ENCODE measurements at regions not wholly inside any gene's neighbourhood (a gene's known extent, or its start where the extent isn't known, plus 50 kb on each side); places are given as distances from the start of the nearest gene placed in this dataset.
A peak's percentile ranks its signal among the peaks of the same experiment; 100 is the strongest.
"Not testable (repeated sequence)": the region's sequence is repeated elsewhere in the genome, so short reads cannot be mapped to it uniquely, and the experiment has no call there.

DNA sequence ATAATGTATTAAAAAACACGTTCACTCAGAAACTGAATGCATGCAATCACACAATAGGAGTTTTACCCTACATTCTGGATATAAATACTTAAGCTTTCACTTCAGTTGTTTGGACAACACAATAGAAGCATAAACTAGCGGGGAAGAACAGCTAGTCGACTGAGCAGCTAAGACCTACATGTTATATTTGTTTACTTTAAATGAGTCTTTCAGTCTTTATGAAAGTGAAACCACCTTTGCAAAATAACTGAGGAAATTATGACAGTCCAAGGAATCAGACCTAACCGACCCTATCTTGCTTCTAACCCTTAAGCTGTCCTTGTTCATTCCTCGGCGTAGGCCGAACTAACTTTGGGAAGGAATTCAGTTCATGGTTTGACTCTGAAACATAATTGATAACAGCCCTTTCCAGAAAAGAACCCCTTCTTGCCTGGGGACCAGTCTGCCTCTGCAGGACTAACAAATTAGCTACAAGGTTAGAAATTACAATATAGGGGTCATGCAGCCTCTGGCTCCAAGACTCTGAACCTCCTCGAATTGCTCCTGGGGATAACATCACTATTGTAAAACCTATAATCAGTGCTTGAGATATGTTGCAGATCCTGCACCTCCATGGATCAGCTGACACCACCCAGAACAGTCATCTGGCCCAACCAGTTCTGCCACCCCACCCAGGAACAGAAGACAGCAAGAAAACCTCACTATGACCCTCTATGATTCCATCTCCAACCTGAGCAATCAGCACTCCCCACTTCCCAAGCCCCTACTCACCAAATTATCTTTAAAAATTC is 185.1 kb upstream of the KLF6 start:
- no peak for DNase-seq

DNA sequence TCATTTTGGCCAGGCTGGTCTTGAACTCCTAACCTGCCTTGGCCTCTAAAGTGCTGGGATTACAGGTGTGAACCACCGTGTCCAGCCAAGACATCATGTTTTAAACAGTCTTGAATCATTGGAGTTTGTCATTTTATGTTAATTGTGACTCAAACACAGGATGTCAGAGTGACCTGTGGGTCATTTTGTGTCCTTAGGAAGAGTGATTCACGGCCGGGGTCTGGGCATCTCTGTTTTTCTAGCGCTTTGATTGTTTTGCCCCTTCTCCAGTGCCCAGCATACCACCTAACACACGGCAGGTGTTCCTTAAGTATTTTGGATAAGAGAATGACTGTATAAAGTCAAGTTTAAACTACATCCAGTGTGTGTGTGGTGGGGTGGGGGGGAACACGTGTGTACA is 183.7 kb upstream of the KLF6 start:
- DNase-seq = no peak

DNA sequence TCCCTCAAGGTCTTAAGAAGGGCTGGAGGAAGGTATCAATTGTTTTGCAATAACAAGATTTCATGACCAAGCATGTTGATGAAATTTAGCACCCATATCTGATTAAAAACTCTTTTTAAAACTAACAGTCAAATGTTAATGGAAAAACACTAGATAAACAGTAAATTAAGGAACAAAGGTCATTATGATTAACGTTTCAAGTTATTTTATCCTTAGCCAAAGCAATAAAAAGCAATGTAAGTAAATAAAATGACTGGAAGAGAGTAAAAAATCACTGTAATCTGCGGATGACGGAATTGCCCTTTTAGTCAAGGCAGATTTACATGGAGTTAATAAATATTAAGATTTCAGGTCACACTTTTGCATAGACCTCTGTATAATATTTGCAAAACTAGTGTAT is 179.5 kb upstream of the KLF6 start:
- no peak for DNase-seq

DNA sequence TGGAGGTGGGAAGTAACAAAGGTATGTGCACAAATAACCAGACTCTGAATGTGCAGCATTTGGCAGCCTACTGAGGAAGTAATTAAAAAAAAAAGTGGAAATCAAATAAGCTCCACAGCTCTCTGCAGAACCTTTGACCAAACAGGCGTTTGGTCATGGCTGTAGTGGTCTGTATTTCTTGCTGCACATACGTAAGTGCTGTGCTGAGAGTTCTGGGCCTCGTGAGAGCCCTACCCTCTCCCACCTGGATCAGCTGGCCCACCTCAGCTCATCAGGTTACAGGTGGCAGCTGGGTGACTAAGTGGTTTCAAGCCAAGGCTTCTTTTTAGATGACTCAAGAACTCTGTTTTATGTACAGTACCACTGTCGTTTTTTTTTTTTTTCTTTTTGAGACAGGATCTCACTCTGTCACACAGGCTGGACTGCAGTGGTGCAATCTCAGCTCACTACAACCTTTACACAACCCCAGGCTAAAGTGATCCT is 178.2 kb upstream of the KLF6 start:
- DNase-seq = no peak

DNA sequence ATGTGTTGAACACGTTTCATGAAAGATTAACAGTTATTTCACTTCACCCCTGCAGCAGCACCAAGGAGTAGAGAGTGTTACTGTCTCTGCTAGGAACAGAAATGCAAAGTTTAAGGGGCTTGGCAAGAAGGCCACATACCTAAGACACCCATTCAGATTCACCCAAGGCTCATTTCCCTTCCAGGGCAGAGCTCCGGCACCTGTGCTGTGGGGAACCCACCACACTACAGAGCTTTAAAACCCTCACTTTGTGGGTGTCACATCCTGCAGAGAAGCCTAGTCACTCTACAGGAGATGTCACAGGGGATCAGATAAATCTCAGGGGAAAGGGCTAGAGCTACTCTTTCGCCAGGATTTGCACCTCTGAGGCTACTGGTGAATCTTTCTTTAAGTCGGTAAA is 176.1 kb upstream of the KLF6 start:
- DNase-seq = no peak

DNA sequence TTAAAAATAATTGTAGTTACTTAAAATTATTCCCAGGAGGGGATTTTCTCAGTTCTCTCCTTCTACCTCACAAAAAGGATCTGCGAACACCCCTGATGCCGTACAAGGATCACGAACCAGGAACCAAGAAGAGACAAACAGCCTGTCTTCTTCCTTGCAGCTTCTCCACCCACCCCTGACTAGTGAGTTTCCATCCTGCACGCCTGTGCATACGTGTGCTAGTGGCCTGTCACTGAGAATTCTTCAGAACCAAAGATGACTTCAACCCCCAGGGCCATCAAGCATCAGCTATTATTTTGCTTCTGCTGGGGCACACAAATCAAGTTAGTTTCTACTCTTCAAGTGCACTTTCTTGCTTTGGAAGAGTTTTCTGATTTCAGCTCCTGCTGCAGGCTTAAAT is 175.5 kb upstream of the KLF6 start:
- no peak for DNase-seq

DNA sequence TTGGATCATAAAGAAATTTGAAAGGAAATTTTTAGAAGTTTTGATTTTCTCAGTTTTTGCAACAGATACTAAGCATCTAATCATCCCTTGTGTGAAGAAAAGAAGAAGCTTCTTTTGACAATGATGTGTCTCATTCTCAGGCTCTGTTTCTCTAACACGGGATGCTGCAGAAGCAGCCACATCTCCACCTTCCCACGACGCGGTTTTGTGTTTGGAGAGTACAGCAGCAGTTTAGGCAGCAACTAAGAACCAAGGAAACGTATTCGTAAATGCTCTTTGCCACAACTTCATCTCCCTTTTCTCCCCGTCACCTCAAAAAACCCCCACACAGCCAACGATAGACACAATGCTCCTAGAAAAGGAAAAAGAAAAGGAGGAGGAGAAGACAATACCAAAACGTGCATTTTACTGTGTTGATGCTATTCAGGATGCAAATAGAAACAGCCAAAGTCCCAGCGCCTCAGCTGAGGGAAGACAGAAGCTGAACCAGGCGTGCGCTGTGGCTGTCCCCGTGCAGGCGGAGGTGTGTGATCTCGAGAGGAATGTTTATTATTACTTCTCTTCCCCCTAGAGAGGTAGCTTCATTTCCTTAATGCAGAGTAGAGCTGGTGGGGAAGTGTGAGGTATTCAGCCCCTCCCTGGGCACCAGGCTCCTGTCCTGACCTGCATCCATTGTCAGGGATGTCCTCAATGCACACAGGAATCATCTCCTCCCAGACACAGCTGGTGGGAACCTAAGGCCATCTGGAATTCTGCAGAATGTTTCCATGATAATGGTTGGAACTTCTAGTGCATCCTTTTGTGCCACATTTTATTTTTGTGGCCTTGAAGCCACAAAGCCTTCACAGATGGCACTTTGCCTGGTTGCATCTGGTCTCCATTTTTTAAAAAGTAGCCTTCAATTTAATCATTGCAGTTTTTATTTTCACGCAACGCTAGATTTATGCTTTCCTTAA is 174.6 kb upstream of the KLF6 start:
- DNase-seq = no peak

DNA sequence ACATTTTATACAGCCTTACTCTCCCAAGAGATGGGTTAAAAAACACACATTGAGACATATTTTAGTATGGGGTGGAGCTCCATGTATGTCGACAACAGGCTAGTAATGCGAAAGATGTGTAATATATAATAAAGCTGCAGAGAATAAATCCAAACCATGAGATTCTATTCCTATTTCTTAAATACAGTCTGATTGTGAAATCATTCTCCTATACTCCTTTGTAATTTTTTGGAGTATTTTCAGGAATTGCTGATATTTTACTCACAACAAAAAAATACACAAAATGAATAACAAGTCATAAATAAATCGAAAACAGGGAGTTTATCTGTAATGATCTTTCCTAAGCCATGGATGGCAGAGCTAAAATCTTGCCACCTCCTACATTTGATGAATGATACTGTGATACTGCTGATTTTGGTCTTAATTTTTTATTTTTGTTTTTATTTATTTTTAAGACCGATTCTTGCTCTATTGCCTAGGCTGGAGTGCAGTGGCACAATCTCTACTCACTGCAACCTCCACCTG is 173.5 kb upstream of the KLF6 start:
- no peak for DNase-seq

DNA sequence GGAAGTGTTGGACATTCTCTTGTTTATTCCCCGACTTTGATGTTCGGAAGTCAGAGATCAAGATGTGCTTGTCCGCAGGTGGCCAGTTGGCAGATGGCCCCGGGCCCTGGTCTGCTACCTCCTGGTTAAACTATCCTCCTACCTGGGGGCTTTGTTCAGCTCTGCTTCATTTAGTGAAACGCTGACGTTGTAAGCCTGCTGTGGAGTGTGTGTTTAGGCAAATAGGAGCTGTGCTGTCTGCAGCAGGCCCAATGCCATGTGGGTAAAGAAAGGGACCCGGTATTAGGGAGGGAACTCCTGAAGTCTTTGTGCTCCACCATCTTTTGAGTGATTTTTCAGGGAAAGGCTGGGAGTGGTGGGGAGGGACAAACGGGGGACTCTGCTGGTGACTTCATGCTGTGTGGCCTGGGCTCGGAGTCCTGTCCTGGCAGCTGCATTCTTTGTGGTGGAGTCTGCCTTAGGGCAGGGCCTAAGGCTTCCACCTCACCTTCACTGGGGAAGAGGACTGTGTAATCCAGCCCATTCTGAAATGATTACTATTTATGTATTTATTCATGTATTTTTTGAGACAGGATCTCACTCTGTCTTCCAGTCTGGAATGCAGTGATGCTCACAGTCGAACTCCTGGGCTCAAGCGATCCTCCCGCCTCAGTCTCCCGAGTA is 171.1 kb upstream of the KLF6 start:
- peak; percentile 87 for DNase-seq

DNA sequence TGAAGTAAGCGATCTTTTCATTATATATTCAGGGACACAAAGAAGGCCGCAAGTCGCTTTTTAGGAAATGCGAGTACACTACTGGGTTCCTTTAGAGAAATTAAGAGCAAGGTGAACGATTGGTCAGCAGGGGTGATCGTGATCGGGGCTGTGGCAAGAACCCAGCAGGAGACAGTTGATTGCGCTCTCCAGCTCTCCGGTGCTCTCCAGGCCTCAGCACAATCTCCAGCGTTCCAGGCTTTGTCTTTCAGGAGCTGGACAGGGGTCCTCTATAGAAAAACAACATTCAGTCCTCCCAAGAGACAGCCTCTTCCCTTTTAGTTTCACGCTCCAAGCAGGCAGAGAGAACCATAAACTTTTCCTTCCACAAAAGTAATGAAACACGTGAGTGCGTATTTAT is 170.5 kb upstream of the KLF6 start:
- DNase-seq = peak; percentile 86

DNA sequence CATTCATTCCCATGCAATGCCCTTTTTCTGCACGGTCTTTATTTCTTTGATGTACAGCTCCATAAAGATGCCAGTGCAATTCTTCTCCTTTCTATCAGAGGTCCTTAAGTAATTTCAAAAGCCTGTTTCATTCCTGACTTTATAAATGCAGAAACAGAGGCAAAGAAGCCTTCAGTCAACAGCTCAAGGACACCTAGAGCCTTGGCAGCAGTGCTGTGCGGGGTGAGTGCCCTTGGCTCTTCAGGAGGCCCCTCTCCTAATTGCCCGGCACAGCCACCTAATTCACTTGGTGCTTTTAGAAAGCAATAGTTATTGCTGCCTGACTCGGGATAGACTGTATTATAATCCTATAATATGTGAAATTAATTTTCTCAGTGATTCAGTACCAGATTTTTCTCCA is 169.6 kb upstream of the KLF6 start:
- DNase-seq = peak; percentile 27

DNA sequence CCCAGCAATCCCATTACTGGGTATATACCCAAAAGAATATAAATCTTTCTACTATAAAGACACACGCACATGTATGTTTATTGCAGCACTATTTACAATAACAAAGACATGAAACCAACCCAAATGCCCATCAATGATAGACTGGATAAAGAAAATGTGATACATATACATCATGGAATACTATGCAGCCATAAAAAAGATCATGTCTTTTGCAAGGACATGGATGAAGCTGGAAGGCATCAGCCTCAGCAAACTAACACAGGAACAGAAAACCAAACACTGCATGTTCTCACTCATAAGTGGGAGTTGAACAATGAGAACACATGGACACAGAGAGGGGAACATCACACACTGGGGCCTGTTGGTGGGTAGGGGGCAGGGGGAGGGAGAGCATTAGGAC is 169.0 kb upstream of the KLF6 start:
- not testable (repeated sequence) for DNase-seq

DNA sequence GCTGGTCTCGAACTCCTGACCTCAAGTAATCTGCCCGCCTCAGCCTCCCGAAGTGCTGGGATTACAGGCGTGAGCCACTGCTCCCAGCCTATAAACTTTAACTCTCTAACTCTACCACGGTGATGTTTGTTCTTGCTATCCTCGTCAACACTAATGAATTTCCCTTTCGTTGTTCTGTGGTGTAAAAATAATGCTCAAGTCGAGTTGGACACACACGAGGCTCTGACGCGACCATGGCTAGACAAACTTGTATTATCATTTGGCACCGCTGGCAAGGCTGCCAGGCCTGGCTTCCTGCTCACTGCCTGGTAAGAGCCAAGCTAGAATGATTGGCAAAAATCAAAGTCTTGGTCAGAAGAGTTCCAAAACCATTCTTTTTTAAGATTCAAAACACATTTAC is 167.0 kb upstream of the KLF6 start:
- no peak for DNase-seq

DNA sequence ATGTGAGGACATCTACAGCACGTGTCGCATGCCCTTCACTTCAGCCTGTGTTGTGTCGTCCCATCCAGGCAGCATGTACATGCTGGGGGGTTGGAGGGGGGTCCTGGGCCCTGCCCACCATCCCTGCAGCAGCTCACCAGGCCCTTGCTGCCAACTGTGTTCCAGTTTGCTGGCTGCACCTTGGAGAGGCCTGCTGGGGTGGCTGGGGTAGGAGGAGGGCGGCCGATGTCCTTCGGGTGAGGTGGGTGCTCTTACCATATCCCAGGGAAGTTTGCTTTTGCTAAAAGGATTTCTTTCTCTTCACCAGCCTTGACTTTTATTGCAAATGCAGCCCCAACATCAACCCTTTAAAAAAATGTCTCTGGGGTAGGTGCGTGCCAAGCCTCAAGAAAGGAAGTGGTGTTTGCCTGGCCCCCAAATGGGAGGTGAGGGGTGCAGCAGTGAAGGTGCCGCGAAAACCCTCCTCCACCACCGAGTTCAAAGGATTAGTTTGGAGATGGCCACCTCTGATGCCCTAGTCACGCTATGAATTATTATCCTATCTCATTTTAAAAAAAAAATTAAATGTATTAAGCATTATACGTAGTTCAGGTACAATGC is 165.8 kb upstream of the KLF6 start:
- DNase-seq = no peak

DNA sequence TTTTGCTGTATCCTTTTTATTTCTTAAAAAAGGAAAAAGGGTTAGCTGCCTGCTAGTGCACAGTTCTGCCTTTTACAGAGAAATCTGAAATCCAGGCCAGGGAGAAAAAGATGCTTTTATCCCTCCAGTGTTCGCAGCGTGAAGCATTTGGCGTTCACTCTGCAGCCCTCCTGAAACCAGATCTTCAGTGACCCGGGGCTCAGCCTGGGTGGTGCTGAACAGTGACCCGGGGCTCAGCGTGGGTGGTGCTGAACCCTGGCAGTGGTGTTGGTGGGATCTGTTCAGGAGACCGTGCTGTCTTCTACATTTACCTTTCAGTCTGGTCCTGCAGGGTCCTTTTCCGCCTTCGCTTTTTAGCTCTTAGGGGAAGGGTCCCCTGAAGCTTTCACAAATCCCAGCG is 164.7 kb upstream of the KLF6 start:
- peak; percentile 12 for DNase-seq

DNA sequence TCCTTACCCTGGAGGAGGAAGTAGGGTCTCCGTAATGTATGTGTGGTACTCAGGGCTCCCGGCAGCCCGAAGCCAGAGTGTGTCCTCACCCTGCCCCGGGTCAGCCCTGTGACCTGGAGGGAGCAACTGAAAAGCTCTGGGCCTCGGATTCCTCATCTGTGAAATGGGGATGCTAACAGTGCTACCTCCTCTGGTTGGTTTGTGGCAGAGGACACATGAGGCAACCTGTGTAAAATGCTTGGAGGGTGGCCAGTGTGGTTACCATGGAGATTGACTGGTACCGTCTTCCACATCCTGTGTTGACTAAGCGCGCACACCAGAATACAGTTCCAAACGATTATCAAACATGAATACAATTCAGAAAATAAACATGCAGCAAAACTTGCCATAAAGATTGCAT is 163.8 kb upstream of the KLF6 start:
- peak; percentile 35 for DNase-seq

DNA sequence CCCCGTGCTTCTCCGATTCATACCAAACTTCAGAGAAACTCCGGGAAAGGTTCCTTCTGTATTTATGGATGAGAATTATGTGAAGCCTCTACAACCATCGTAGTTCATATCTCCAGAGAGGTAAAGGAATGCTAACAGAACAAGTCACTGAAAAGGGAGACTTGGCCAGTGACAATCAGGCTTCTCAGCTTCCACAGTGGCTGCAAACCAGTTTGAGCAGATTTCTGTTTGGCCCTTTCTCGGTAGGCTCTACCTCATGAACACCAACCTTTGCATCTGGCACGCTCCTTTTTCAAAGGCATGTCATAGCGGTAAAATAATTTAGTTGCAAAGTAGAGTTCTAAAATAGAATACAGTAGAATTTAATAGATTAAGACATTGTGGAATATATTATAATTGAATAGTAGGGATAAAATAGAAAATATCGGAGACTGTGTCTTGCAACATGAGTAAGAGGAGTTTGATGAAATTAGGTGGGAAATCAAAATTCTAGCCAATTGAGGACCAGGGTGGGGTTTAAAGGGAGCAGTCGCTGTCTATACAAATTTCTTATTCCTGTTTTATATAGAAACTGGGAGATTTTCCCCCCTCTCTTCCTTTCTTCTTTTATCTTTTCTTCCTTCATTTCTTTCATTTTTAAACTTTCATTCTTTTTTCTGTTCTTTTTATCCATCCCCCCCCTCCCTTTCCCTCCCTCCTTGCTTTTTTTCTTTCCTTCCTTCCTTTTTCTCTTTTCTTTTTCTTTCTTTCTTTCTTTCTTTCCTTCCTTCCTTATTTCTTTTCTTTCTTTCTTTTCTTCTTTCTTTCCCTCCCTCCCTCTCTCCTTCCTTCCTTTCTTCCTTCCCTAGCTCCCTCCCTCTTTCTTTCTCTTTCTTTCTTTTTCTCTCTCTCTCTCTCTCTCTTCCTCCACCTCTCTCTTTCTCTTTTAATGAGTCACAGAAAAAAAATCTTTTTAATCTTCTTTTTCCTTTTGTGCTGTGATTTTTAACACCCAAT is 161.5 kb upstream of the KLF6 start:
- no peak for DNase-seq

DNA sequence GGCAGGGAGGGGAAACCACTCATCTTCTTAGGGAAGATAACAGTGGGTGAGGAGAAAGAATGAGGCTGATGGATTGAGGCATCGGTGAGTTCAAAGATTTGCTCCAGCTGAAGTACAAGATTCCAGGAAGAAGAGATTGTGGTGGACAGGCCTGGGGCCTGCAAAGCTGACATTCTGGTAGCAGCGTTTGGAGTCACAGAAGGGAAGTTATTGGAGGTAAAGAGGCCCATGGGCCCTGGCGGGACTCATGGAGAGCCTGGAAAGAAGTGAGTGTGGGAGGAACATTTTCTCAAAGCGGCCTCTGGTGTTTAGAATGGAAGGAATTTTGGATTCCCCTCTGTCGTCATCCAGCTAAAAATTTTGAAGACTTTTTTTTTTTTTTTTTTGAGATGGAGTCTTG is 160.0 kb upstream of the KLF6 start:
- DNase-seq = no peak

DNA sequence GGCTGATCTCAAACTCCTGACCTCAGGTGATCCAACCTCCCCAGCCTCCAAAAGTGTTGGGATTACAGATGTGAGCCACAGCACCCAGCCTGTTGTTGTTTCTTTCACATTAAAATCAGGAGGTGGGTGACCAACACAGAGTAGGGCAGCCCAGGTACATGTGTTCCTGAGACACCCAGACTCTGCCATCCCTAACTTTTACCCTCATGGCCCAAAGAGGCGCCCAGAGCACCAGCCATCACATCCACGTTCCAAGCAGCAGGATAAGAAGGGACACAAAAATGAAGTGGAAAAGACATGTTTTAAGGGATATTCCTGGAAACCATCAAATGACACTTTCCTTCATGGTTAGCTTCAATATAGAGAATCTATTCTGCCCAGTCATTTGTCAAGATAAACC is 159.6 kb upstream of the KLF6 start:
- no peak for DNase-seq

DNA sequence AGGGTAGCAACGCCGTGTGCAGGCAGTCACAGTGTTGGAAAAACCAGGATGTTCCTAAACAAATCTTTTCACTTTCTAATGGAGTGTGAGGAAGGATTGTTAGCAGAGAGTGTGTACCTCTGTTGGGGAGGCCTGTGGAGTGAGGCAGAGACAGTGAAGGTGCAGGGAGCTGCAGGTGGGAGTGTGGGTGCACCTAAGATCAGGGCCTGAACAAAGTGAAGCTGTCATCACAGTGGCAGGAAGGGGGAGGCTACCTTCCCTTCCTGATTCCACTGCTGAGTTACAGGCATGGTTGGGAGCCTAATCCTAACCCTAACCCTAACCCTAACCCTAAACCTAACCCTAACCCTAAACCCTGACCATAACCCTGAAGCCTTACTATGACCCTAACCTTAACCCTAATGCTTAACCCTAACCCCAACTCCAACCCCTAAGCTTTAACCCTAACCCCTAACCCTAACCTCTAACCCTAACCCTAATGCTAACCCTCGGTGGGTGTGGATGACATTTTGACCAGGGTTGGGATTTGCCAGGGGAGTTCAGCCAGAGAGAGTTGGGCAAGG is 158.8 kb upstream of the KLF6 start:
- no peak for DNase-seq

DNA sequence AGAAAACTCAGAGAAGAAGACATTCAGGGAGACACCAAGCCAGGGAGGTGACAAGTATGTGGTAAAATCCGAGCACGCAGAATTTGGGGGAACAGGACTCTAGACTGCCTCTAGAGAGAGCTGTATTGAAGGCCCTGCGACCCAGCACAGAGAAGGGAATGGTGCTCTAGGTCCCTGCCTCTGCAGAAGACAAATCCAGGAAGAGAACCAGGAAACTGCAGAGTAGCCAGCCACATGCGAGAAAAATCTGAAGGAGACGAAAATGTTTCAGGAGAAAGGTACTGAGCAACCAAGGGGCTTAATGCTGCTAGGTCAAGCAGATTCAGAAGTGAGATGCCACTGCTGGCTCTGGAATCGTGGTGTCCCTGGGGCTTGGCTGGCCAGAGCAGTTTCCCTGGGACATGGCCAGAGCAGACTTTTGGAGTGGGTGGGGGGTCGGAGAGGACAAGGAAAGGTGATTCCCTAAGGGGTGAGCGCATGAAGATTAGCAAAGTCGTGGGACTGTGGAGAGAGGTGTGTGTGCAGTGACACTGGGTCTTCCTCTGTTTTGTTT is 158.0 kb upstream of the KLF6 start:
- DNase-seq = no peak

All from NCI-H1092 treated with DMSO at 0.1 percent for 48 hours (cell line).